K562 (cell line): ENCODE measurements at regions not wholly inside any gene's neighbourhood (a gene's known extent, or its start where the extent isn't known, plus 50 kb on each side); places are given as distances from the start of the nearest gene placed in this dataset.

ENCODE experiments used
- CEBPG ChIP-seq, 3 experiments: fragments of 200-800 bp in 1 of 3; sonication (Bioruptor generic) in 1 of 3; sonication (generic) in 1 of 3; formaldehyde crosslinking in 1 of 3; IDR thresholded peaks in 2 of 3; conservative IDR thresholded peaks in 1 of 3; 2 replicates each; pipeline versions ENCODE4 v1.6.1 to v1.8.0; 2016 to 2022; ENCODE audit warnings: missing compliant biosample characterization in 2 of 3, missing genetic modification characterization in 2 of 3, mild to moderate bottlenecking in 1 of 3, missing genetic modification reagents in 1 of 3
- ELF1 ChIP-seq: fragments of 200-800 bp; sonication (Bioruptor generic); IDR thresholded peaks from 2 replicates; pipeline ENCODE4 v1.6.1; 2016; ENCODE audit warnings: missing genetic modification characterization, missing compliant biosample characterization
- EP300 ChIP-seq: IDR thresholded peaks from 2 replicates; pipeline ENCODE4 v1.6.1; 2012; ENCODE audit warnings: low read length, improper control_type of control experiment
- FOXK1 ChIP-seq: sonication (generic); formaldehyde crosslinking; IDR thresholded peaks from 2 replicates; pipeline ENCODE4 v1.8.0; 2022; ENCODE audit warnings: missing genetic modification reagents, mild to moderate bottlenecking, borderline replicate concordance
- FOXM1 ChIP-seq, 2 experiments: fragments of 450-650 bp in 1 of 2; sonication (generic) in 1 of 2; formaldehyde crosslinking in 1 of 2; IDR thresholded peaks; 2 replicates each; pipeline versions ENCODE4 v1.6.1 to v1.9.0; 2017 to 2022; ENCODE audit warnings: low read depth in 2 of 2, mild to moderate bottlenecking in 2 of 2, missing genetic modification reagents in 1 of 2, moderate library complexity in 1 of 2
- JUN ChIP-seq, 2 experiments: sonication (generic) in 1 of 2; formaldehyde crosslinking in 1 of 2; IDR thresholded peaks; 2 replicates each; pipeline versions ENCODE4 v1.6.1 to v1.8.0; 2012 to 2022; ENCODE audit warnings: borderline replicate concordance in 2 of 2, mild to moderate bottlenecking in 2 of 2, improper control_type of control experiment in 1 of 2, low read depth in 1 of 2, low read length in 1 of 2, missing genetic modification reagents in 1 of 2
- MCM3 ChIP-seq: fragments of 450-650 bp; IDR thresholded peaks from 2 replicates; pipeline ENCODE4 v1.6.1; 2016
- MYBL2 ChIP-seq, 2 experiments: fragments of 450-650 bp in 1 of 2; sonication (generic) in 1 of 2; formaldehyde crosslinking in 1 of 2; IDR thresholded peaks; 2 replicates each; pipeline versions ENCODE4 v1.6.1 to v1.8.1; 2017 to 2022; ENCODE audit warnings: borderline replicate concordance in 1 of 2, inconsistent platforms in 1 of 2, low read depth in 1 of 2, mild to moderate bottlenecking in 1 of 2, missing genetic modification reagents in 1 of 2, moderate library complexity in 1 of 2
- SOX6 ChIP-seq: fragments of 450-650 bp; IDR thresholded peaks from 2 replicates; pipeline ENCODE4 v1.6.1; 2014; ENCODE audit warnings: mild to moderate bottlenecking
- TAF1 ChIP-seq: IDR thresholded peaks from 2 replicates; pipeline ENCODE4 v1.6.1; 2011; ENCODE audit warnings: mild to moderate bottlenecking, low read length, moderate library complexity; ENCODE audit not compliant: insufficient read depth, control insufficient read depth, severe bottlenecking; ENCODE audit errors: extremely low read depth
- TCF7L2 ChIP-seq: fragments of 150-350 bp; IDR thresholded peaks from 2 replicates; pipeline ENCODE4 v1.6.1; 2016; ENCODE audit warnings: low read depth, mild to moderate bottlenecking, low read length, moderate library complexity
- ZNF324 ChIP-seq: fragments of 250-450 bp; sonication (Bioruptor Pico); IDR thresholded peaks from 2 replicates; pipeline ENCODE4 v1.4.0; 2020; ENCODE audit warnings: mild to moderate bottlenecking
- ZNF507 ChIP-seq: conservative IDR thresholded peaks from 2 replicates; pipeline ENCODE4 v1.6.1; 2017; ENCODE audit warnings: missing genetic modification characterization, missing compliant biosample characterization
- ZNF76 ChIP-seq: fragments of 250-450 bp; sonication (Bioruptor Pico); IDR thresholded peaks from 2 replicates; pipeline ENCODE4 v1.4.0; 2020; ENCODE audit warnings: mild to moderate bottlenecking, moderate library complexity, borderline replicate concordance

DNA sequence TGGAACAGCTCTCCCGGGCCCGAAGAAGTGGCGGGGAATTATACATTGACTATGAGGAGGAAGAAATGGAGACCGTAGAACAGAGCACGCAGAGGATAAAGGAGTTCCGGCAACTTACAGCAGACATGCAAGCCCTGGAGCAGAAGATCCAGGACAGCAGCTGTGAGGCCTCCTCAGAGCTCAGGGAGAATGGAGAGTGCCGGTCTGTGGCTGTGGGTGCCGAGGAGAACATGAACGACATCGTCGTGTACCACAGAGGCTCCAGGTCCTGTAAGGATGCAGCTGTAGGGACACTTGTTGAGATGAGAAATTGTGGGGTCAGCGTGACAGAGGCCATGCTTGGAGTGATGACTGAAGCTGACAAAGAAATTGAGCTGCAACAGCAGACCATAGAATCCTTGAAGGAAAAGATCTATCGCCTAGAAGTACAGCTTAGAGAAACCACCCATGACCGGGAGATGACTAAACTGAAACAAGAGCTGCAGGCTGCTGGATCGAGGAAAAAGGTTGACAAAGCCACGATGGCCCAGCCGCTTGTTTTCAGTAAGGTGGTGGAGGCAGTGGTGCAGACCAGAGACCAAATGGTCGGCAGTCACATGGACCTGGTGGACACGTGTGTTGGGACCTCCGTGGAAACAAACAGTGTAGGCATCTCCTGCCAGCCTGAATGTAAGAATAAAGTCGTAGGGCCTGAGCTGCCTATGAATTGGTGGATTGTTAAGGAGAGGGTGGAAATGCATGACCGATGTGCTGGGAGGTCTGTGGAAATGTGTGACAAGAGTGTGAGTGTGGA is 129.5 kb upstream of the DMRT1 start:
- TF ChIP-seq JUN (IDR thresholded peaks at IDR 0.05; ENCODE audit: borderline replicate concordance, low read depth, low read length) = no peak
- TF ChIP-seq JUN (CRISPR knock-in tag; IDR thresholded peaks at IDR 0.05; ENCODE audit: borderline replicate concordance) = no peak
- no peak for TF ChIP-seq MCM3
- TF ChIP-seq SOX6 = no peak
- TF ChIP-seq ZNF507 (tag) = no peak
- TF ChIP-seq TCF7L2 = no peak
- TF ChIP-seq CEBPG (CRISPR knock-in tag; IDR thresholded peaks at IDR 0.05) = no peak
- TF ChIP-seq CEBPG (tag; conservative IDR thresholded peaks at IDR 0.05 in 1 of 2, IDR thresholded peaks at IDR 0.05 in 1 of 2) = no peak
- no peak for TF ChIP-seq FOXK1
- TF ChIP-seq EP300 = no peak
- TF ChIP-seq ZNF324 (CRISPR knock-in tag) = no peak
- TF ChIP-seq MYBL2 (IDR thresholded peaks at IDR 0.05; ENCODE audit: low read depth) = no peak
- no peak for TF ChIP-seq MYBL2 (CRISPR knock-in tag; IDR thresholded peaks at IDR 0.05; ENCODE audit: borderline replicate concordance)
- TF ChIP-seq ZNF76 (CRISPR knock-in tag) = no peak
- TF ChIP-seq FOXM1 (IDR thresholded peaks at IDR 0.05; ENCODE audit: low read depth) = no peak
- no peak for TF ChIP-seq FOXM1 (CRISPR knock-in tag; IDR thresholded peaks at IDR 0.05; ENCODE audit: low read depth)
- TF ChIP-seq TAF1 = no peak
- TF ChIP-seq ELF1 (tag) = no peak
